ENCODE measurements at regions not wholly inside any gene's neighbourhood (a gene's known extent, or its start where the extent isn't known, plus 50 kb on each side); places are given as distances from the start of the nearest gene placed in this dataset.
A peak's percentile ranks its signal among the peaks of the same experiment; 100 is the strongest.
"Not testable (repeated sequence)": the region's sequence is repeated elsewhere in the genome, so short reads cannot be mapped to it uniquely, and the experiment has no call there.

GRCh38 chr20:25987073-25987927 is 290.6 kb upstream of the ZNF337 start:
- H3K9ac ChIP-seq (ENCODE audit: low read length) = peak overlapping the region; percentile 22; the same call in 1 of the 2 replicates
- no peaks in the 10 kb centered on the region for H3K4me1 ChIP-seq (ENCODE audit: low read length)
- H3K9me3 ChIP-seq (ENCODE audit: insufficient read depth, low read length) = no peaks in the 10 kb centered on the region
- H3K79me2 ChIP-seq (ENCODE audit: low read length) = no peaks in the 10 kb centered on the region
- H2AFZ ChIP-seq (ENCODE audit: low read depth, low read length) = peak overlapping the region; percentile 52; the same call in 1 of the 2 replicates
- no peaks in the 10 kb centered on the region for H3K36me3 ChIP-seq (replicated peaks; ENCODE audit: low read depth, low read length)
- no peak overlapping the region for H3K27ac ChIP-seq (ENCODE audit: low read length)
- peak overlapping the region; percentile 67 for H3K4me2 ChIP-seq (ENCODE audit: low read length)
- no peaks in the 10 kb centered on the region for H4K20me1 ChIP-seq (ENCODE audit: insufficient read depth, low read length)
- H3K4me3 ChIP-seq (ENCODE audit: low read length) = peak overlapping the region; percentile 75
- H3K27me3 ChIP-seq (ENCODE audit: low read depth, low read length) = no peaks in the 10 kb centered on the region
- TF ChIP-seq EZH2phosphoT487 (IDR thresholded peaks at IDR 0.05; ENCODE audit: low read depth) = no peak
- TF ChIP-seq CTCF (IDR thresholded peaks at IDR 0.05; ENCODE audit: low read depth, low read length) = peak; percentile 21

- no peaks in the 10 kb centered on the region for H3K9me3 ChIP-seq (ENCODE audit: insufficient read depth, low read length)
- no peaks in the 10 kb centered on the region for H3K79me2 ChIP-seq (ENCODE audit: low read length)
- no peak overlapping the region for H2AFZ ChIP-seq (ENCODE audit: low read depth, low read length)
- no peak overlapping the region for H3K27ac ChIP-seq (ENCODE audit: low read length)
- H3K4me1 ChIP-seq (ENCODE audit: low read length) = no peaks in the 10 kb centered on the region
- H3K9ac ChIP-seq (ENCODE audit: low read length) = no peak overlapping the region
- H3K36me3 ChIP-seq (replicated peaks; ENCODE audit: low read depth, low read length) = no peaks in the 10 kb centered on the region
- H3K4me3 ChIP-seq (ENCODE audit: low read length) = no peak overlapping the region
- H3K27me3 ChIP-seq (ENCODE audit: low read depth, low read length) = no peaks in the 10 kb centered on the region
- no peak overlapping the region for H3K4me2 ChIP-seq (ENCODE audit: low read length)
- no peak for TF ChIP-seq CTCF (IDR thresholded peaks at IDR 0.05; ENCODE audit: low read depth, low read length)
- TF ChIP-seq EZH2phosphoT487 (IDR thresholded peaks at IDR 0.05; ENCODE audit: low read depth) = no peak
- H4K20me1 ChIP-seq (ENCODE audit: insufficient read depth, low read length) = no peaks in the 10 kb centered on the region
Measured at GRCh38 chr20:25985597-25985996, 288.9 kb upstream of the ZNF337 start.

GRCh38 chr20:25984933-25985332 is 288.3 kb upstream of the ZNF337 start:
- H3K79me2 ChIP-seq (ENCODE audit: low read length) = no peaks in the 10 kb centered on the region
- no peaks in the 10 kb centered on the region for H3K9me3 ChIP-seq (ENCODE audit: insufficient read depth, low read length)
- TF ChIP-seq CTCF (IDR thresholded peaks at IDR 0.05; ENCODE audit: low read depth, low read length) (no peak), EZH2phosphoT487 (IDR thresholded peaks at IDR 0.05; ENCODE audit: low read depth) (no peak)
- no peak overlapping the region for H3K27ac ChIP-seq (ENCODE audit: low read length)
- no peaks in the 10 kb centered on the region for H4K20me1 ChIP-seq (ENCODE audit: insufficient read depth, low read length)
- H2AFZ ChIP-seq (ENCODE audit: low read depth, low read length) = no peak overlapping the region
- no peaks in the 10 kb centered on the region for H3K4me1 ChIP-seq (ENCODE audit: low read length)
- no peak overlapping the region for H3K4me2 ChIP-seq (ENCODE audit: low read length)
- no peak overlapping the region for H3K9ac ChIP-seq (ENCODE audit: low read length)
- no peak overlapping the region for H3K4me3 ChIP-seq (ENCODE audit: low read length)
- no peaks in the 10 kb centered on the region for H3K27me3 ChIP-seq (ENCODE audit: low read depth, low read length)
- H3K36me3 ChIP-seq (replicated peaks; ENCODE audit: low read depth, low read length) = no peaks in the 10 kb centered on the region

GRCh38 chr20:25982701-25983100 is 286.0 kb upstream of the ZNF337 start:
- H3K4me2 ChIP-seq (ENCODE audit: low read length); H3K4me3 ChIP-seq (ENCODE audit: low read length); H3K9ac ChIP-seq (ENCODE audit: low read length); H3K36me3 ChIP-seq (replicated peaks; ENCODE audit: low read depth, low read length); H3K27me3 ChIP-seq (ENCODE audit: low read depth, low read length); H4K20me1 ChIP-seq (ENCODE audit: insufficient read depth, low read length); H3K4me1 ChIP-seq (ENCODE audit: low read length); H3K79me2 ChIP-seq (ENCODE audit: low read length); H2AFZ ChIP-seq (ENCODE audit: low read depth, low read length); H3K9me3 ChIP-seq (ENCODE audit: insufficient read depth, low read length); H3K27ac ChIP-seq (ENCODE audit: low read length): not testable (repeated sequence)

- H3K36me3 ChIP-seq (replicated peaks; ENCODE audit: low read depth, low read length); H3K79me2 ChIP-seq (ENCODE audit: low read length); H3K4me3 ChIP-seq (ENCODE audit: low read length); H4K20me1 ChIP-seq (ENCODE audit: insufficient read depth, low read length); H2AFZ ChIP-seq (ENCODE audit: low read depth, low read length); H3K27ac ChIP-seq (ENCODE audit: low read length); H3K27me3 ChIP-seq (ENCODE audit: low read depth, low read length); H3K9me3 ChIP-seq (ENCODE audit: insufficient read depth, low read length); H3K4me1 ChIP-seq (ENCODE audit: low read length); H3K4me2 ChIP-seq (ENCODE audit: low read length); H3K9ac ChIP-seq (ENCODE audit: low read length): not testable (repeated sequence)
Measured at GRCh38 chr20:25978450-25979190, 282.0 kb upstream of the ZNF337 start.

GRCh38 chr20:25975816-25976215 is 279.2 kb upstream of the ZNF337 start:
- not testable (repeated sequence) for H3K27ac ChIP-seq (ENCODE audit: low read length); H3K79me2 ChIP-seq (ENCODE audit: low read length); H3K4me2 ChIP-seq (ENCODE audit: low read length); H3K9ac ChIP-seq (ENCODE audit: low read length); H3K4me1 ChIP-seq (ENCODE audit: low read length); H3K36me3 ChIP-seq (replicated peaks; ENCODE audit: low read depth, low read length); H2AFZ ChIP-seq (ENCODE audit: low read depth, low read length); H3K9me3 ChIP-seq (ENCODE audit: insufficient read depth, low read length); H3K27me3 ChIP-seq (ENCODE audit: low read depth, low read length); H3K4me3 ChIP-seq (ENCODE audit: low read length); H4K20me1 ChIP-seq (ENCODE audit: insufficient read depth, low read length)

GRCh38 chr20:25965203-25965602 is 268.6 kb upstream of the ZNF337 start:
- H3K36me3 ChIP-seq (replicated peaks; ENCODE audit: low read depth, low read length); H3K79me2 ChIP-seq (ENCODE audit: low read length); H3K4me1 ChIP-seq (ENCODE audit: low read length); H2AFZ ChIP-seq (ENCODE audit: low read depth, low read length); H4K20me1 ChIP-seq (ENCODE audit: insufficient read depth, low read length); H3K4me3 ChIP-seq (ENCODE audit: low read length); H3K27ac ChIP-seq (ENCODE audit: low read length); H3K9ac ChIP-seq (ENCODE audit: low read length); H3K27me3 ChIP-seq (ENCODE audit: low read depth, low read length); H3K4me2 ChIP-seq (ENCODE audit: low read length); H3K9me3 ChIP-seq (ENCODE audit: insufficient read depth, low read length): not testable (repeated sequence)

All from OCI-LY3 (cell line).